HG03175 (cell line): ENCODE measurements at regions not wholly inside any gene's neighbourhood (a gene's known extent, or its start where the extent isn't known, plus 50 kb on each side); places are given as distances from the start of the nearest gene placed in this dataset.

ENCODE experiments used
- ATAC-seq: cut with Tn5 transposase; IDR thresholded peaks from one replicate; pipeline ENCODE4 v1.9.1; 2021; ENCODE audit warnings: mild to moderate bottlenecking, moderate library complexity; ENCODE audit not compliant: unreplicated experiment

- no peak for ATAC-seq
Observed at GRCh38 chr18:55863876-55864275, 275.9 kb upstream of the TCF4 start.

- no peak for ATAC-seq
Observed at GRCh38 chr18:55863391-55863706, 275.4 kb upstream of the TCF4 start.

DNA sequence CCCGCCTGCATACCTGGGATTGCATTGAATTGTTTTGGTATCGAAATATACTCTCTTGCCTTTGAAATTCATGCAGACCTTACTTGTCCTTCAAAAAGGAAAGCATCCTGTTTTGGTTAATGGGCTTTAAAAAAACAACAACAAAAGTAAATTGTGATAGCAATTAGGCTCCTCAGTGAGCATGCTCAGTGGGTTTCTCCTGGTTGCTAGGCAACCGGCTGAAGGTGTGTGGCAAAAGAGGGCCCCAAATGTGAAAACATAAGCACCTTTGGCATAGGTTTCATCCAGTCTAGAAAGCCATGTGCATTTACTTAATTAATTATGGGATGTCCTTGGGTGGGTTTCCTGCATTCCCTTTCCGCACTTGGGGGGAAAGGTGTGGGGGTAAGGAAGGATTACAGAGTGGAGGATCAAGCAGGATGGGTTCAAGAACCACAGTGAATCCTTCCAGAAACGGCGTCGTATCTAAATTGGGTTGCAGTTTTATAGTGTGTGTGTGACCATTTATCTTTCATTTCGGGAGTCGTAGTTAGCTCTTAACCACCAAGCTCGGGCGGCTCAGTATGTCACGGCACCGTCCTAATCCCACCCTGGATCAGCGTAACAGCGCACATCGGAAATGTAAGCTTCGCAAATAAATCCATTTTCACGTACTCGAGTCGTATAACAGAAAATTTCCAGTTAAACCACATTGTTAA, 274.9 kb upstream of the TCF4 start:
- no peak for ATAC-seq

DNA sequence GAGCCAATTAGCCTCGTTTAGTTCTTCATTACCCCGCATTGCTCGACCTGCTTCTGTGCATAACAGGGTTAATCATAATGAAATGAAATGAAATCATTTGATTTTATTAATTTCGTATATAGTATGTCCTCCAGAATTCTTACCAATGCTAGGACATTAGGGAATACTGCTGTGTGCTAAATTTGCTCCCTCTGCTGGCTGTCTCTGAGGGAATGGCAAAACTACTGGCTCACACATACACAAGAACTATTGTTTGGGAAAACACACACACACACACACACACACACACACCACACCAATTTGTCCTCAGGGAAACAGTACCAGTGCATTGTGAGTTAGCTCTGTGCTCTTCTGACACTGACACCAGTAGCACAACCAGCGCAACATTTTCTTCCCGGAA, 273.3 kb upstream of the TCF4 start:
- no peak for ATAC-seq

- no peak for ATAC-seq
Observed at GRCh38 chr18:55858661-55859515, 270.9 kb upstream of the TCF4 start.

- ATAC-seq, result no peak
Observed at GRCh38 chr18:55857956-55858355, 270.0 kb upstream of the TCF4 start.

DNA sequence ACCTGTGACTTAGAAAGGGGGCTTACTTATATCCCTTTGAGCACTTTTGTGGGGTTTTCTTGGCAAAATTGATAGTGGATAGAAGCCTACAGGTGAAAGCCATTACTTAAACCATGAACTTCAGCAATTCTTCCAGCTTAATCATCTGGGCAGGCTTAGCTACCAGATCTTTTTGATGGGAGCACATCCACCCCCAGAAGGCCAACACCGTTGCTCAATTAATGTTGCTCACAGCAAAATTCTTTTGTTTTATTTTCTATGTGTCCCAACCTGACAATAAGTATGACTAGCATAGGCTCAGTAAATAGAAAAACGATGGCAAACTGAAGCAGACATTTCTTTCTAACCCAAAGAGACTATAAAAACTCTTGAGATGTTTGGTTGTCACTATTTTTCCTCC, 269.4 kb upstream of the TCF4 start:
- no peak for ATAC-seq

DNA sequence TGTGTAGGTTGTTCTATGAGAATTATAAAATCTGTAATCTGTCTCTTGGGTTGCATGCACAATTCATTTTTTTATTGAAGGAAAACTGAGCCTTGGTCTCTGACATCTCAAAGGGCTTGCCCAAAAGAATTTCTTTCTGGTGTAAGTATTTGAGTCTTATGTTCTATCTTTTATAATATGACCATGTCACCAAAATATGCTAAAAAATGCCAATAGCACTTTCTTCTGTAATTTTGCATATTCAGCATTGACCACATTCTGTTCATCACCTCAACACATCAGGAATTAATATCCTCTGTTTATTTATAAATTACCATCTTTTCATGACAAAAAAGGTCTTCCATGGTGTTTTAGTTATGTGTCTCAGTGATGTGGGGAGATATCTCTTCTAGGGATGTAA, 268.7 kb upstream of the TCF4 start:
- ATAC-seq, result no peak

- no peak for ATAC-seq
Observed at GRCh38 chr18:55856229-55856628, 268.2 kb upstream of the TCF4 start.

- no peak for ATAC-seq
Observed at GRCh38 chr18:55853268-55853667, 265.3 kb upstream of the TCF4 start.

DNA sequence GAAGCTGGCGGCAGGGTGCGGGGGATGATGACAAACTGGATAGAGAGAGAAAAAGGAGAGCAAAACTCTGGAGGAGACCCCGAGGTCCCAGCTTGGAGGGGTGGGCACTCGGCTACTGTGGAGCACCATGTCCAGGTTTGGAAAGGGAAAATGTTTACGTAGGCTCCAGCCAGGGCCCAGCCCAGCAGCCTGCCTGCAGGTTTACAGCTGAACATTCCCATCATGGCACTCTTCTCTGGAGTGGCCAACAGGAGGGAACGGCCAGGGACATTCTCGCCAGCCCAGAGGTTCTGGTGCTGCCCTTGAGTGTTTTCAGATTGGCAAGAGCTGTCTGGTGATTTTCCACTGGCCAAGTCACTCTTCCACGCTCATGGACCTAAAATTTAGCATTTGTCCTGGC, 262.9 kb upstream of the TCF4 start:
- no peak for ATAC-seq

- no peak for ATAC-seq
Observed at GRCh38 chr18:55849391-55849790, 261.4 kb upstream of the TCF4 start.

DNA sequence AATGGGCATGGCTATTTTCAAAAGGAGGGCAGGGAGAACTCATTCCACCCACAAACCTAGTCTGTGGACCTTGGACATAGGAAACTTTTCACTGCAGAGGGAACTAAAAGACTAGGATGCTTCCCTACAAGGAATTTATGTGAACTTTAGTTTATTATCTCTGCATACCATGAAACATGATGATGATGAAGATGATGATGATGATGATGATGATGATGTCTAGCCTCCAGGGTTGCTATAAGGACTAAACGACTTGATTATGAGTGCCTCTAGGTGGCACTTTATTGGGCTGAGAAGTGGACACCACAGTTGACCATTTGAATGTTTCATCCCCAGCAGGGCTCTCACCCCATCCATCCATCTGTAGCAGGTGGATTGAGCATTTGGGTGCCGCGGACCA, 260.0 kb upstream of the TCF4 start:
- ATAC-seq, result no peak

GRCh38 chr18:55845221-55845620, 257.2 kb upstream of the TCF4 start:
- ATAC-seq, result no peak

DNA sequence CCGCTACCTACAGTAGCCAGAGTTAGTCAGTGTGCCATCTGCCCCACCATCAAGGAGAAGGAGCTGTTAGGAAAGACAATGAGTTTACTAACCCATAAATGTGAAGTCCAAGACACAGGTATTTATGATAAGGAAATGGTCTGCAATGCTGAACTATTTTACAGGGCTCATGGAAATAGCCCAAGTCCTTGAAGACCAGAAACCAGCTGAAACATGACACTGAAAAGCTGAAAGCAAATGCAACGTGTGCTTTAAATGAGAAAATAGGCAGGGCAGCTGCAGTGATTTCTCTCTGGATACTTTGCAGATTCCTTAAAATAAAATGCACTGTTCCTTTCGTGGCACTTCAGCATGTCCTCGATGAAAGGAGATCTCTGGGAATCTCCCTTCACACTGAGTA, 256.4 kb upstream of the TCF4 start:
- no peak for ATAC-seq

- ATAC-seq, result no peak
Observed at GRCh38 chr18:55841314-55841713, 253.3 kb upstream of the TCF4 start.

- ATAC-seq, result no peak
Observed at GRCh38 chr18:55840601-55841170, 252.7 kb upstream of the TCF4 start.

- no peak for ATAC-seq
Observed at GRCh38 chr18:55839343-55839742, 251.4 kb upstream of the TCF4 start.

DNA sequence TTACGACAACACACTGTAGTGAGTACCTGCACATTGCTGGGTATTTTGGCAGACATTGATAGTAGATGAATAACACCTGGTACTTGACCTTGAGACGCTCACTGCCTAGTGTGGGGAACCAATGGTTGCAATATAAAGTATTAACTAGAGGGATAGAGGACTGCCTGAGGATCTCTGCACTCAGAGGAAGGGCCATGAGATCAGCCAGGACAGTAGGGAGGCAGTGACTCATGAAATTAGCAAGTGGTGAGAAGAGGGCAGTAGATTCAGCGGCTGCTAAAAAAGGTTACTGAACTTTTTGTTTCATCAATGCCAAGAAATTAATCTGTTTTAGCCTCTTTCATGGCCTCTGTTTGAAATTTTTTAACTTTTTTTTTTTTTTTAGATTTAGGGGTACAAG, 250.8 kb upstream of the TCF4 start:
- ATAC-seq, result no peak

- no peak for ATAC-seq
Observed at GRCh38 chr18:55838319-55838718, 250.3 kb upstream of the TCF4 start.

DNA sequence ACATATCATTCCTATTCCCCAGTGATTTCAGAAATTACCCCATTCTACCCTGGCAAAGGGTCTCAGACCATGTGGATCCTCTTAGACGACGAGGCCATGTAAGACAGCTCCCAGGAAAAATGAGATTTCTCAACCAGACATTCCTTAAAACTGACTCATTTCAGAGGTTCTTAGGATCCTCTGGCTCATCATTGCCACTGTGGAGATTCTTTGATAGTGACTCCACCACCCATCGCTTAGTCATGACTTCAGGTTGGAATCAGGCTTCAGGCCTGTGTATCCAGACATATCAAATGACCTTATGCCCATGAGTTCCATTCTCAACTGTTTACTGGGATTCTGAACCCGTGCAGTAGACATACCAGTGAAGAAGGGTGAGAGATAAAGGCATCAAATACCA, 245.6 kb upstream of the TCF4 start:
- ATAC-seq, result no peak

- no peak for ATAC-seq
Observed at GRCh38 chr18:55830544-55830943, 242.6 kb upstream of the TCF4 start.
